ENCODE measurements at regions not wholly inside any gene's neighbourhood (a gene's known extent, or its start where the extent isn't known, plus 50 kb on each side); places are given as distances from the start of the nearest gene placed in this dataset.
"Not testable (repeated sequence)": the region's sequence is repeated elsewhere in the genome, so short reads cannot be mapped to it uniquely, and the experiment has no call there.

DNA sequence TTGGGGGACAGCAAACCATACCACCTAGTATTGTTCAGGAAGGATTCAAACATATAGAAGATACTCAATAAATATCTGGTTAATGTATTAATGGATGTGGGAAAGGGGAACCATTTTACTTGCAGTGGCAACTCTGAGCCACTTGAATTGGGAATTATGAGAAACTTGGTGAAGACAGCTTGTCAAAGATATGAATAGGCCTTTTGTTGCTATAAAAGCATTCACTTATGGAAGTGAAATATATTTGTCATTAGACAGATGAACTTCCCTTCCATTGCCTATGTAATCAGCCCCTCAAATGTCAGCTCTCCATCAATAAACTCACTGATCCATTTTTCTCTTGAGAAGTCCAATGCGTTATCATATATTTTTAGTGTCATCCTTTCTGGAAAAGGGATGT lies 56.1 kb downstream of the GPR85 start:
- no peak for FAIRE-seq

DNA sequence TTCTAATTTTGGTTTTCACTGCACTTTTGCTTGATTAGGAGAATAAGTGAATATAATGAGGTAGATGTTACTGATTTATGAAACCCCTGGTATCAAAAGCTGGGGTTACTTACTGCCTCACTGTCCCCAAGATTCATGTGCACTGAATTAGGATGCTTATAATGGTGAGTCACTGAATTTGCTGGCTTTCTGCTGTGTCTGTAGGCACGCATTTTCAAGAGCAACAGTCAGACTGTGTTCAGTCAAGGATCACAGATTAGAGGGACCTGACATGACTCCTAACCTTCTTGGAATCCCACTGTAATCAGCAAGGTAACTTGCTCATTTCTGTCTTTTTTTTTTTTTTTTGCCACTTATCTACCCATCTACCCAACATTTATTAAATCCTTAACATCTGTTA lies 59.7 kb downstream of the GPR85 start:
- no peak for FAIRE-seq

DNA sequence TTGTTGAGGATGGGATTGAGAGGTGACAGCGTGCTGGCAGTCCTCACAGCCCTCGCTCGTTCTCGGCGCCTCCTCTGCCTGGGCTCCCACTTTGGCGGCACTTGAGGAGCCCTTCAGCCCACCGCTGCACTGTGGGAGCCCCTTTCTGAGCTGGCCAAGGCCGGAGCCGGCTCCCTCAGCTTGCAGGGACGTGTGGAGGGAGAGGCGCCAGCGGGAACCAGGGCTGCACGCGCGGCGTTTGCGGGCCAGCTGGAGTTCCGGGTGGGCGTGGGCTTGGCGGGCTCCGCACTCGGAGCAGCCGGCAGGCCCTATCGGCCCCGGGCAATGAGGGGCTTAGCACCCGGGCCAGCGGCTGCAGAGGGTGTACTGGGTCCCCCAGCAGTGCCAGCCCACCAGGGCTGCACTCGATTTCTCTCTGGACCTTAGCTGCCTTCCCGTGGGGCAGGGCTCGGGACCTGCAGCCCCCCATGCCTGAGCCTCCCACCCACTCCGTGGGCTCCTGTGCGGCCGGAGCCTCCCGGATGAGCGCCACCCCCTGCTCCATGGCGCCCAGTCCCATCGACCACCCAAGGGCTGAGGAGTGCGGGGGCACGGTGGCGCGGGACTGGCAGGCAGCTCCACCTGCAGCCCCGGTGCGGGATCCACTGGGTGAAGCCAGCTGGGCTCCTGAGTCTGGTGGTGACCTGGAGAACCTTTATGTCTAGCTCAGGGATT lies 69.3 kb downstream of the GPR85 start:
- FAIRE-seq: not testable (repeated sequence)

DNA sequence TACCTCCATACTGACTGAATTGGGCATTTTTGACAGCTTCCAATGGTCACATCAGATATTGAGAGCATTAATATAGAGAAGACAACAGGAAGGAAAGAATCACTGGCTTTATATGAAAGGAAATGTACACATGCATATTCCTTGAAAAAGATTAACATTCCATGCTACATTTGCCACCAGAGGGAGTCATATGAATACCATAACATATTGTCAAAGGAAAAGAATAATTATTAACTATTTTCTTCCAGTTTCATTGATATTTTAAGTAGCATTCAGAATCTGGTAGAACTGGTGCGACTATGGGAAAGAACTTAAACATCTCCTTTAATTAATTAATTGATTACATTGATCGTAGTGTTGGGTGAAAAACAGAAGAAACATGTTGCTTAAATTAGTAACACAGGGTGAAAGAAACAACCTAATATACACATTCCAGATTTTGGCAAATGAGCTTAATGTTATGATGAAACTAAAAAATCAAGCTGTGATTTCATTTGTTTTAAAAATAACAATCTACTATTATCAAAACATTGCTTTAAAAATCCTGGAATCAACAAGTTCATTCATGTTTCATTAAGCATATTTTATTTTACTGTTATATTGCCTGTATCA lies 71.5 kb downstream of the GPR85 start:
- FAIRE-seq: peak; percentile 72

DNA sequence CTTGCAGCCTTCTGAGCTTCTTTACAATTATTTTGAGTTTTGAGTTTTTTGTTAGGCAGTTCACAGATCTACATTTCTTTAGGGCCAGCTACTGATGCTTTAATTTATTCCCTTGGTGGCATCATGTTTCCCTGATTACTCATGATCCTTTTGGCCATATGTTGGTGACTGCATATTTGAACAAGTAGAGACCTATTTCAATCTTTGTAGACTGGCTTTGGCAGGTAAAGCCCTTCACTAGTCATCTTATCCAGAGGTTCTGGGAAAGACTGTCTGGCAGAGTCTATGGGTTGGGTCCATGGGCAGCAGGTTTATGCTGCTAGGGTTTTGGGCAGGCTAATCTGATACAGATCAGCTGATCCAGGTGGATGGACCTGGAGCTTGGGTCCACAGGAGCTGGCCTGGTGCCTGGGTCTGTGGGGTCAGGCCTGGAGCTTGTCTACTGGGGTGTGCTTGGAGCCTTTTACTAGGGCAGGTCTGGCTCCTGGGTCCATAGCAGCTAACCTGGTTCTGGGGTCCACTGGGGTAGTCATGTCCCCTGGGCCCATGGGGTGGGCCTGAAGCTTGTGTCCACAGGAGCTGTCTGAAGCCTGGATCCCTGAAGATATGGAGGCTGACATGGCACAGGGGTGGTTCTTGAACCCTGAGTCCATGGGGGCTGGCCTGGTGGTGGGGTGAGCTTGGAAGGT lies 72.7 kb downstream of the GPR85 start:
- FAIRE-seq: no peak

DNA sequence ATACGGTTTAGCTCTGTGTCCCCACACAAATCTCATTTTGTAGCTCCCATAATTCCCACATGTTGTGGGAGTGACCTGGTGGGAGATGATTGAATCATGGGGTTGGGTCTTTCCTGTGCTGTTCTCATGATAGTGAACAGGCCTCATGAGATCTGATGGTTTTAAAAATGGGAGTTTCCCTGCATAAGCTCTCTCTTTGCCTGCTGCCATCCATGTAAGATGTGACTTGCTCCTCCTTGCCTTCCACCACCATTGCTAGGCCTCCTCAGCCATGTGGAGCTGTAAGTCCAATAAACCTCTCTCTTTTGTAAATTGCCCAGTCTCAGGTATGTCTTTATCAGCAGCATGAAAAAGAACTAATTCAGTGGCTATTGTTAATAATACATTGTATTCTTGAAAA lies 73.8 kb downstream of the GPR85 start:
- not testable (repeated sequence) for FAIRE-seq

DNA sequence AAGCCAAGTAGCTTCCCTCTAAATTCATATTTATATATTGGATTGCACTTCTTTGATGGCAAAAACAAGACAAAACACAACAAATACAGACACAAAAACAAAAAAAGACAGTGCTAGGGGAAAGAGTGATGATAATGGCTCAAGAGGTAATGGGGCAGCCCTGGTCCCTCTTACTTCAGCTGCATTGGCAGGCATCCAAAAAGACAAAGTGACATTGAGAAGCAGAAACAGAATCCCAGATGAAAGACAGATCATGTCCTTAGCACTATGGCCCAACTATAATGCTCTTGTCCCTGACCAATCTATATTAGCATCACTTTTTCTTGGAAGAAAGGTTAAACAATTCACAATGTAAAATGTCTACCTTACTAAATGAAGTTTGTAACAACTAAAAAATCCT lies 76.2 kb downstream of the GPR85 start:
- FAIRE-seq: no peak

DNA sequence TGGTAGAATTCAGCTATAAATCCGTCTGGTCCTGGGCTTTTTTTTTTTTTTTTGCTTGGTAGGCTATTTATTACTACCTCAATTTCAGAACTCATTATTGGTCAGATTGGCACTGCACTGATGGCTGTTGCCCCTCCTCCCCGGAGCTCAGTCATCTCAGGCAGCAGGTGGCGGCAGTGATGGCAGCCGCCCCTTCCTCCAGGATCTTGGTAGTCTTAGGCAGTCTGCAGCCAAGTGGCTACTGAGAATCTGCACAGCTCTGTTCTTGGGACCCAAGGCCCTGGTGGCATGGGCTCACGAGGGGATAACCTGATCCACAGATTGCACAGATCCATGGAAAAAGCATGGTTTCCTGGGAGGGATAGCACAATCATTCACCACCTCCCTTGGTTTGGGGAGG lies 77.9 kb downstream of the GPR85 start:
- FAIRE-seq: no peak

DNA sequence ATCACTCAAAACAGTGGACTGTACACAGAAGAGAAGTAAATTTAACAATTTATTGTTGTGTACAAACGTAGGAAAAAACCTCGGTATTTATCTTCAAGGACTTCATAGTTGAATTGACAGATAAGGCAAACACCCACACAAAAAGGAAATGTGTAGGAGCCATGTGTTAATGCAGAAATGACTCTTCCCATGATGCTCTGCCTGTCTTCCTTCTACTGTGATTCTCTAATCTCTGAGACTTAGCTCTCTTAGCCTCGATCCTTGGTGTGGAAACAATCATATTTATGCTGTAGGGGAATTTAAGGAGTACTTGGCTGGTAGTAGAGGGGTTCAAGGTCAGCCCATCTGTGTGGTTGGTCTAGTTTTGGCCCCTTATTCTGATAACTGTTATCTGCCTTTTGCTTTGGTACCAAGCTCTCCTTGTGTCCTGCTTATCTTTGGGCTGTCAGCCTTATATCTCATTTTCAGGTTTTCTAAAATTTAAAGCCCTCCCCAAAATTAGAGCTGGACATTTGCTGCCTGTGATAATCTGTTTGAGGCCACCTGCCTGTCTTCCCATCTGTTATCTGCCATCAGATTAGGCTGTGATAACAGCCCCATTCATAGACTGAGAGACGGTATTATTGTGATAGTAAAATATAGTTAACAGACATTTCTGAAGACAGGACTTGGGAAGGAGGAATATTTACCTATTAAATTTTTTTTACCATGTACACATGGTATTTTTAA lies 81.7 kb downstream of the GPR85 start:
- no peak for FAIRE-seq

DNA sequence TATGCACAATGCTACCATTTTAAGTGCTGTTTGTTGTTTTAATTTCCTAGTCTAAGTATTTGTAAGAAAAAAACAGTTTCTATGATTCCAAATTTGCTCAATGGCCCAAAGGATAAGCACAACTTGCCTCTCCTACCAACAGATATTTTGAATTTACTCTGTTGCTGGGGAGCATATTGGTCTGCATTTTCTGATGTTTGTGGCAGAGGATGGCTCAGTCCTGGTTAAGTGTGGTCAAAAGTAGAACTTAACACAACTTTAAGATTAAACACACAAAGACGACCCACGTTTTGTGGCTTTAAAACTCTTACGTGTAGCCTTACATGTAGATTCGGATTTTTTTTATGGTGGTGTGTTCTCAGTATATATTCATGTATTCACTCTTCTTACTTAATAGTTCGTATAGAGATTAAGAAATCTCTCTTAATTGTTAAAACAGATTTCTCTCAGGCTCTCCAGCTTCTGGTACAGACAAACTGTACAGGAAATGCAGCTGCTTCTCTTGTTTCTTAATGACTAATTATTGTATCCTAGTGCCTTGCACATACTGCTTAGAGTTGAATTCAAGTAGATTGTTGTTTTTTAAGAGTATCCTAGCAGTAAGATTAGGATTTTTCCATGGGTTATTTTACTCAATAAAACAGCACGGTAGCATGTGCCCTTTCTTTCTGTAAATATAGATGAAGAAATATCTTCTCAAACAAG lies 86.2 kb downstream of the GPR85 start:
- FAIRE-seq: no peak

DNA sequence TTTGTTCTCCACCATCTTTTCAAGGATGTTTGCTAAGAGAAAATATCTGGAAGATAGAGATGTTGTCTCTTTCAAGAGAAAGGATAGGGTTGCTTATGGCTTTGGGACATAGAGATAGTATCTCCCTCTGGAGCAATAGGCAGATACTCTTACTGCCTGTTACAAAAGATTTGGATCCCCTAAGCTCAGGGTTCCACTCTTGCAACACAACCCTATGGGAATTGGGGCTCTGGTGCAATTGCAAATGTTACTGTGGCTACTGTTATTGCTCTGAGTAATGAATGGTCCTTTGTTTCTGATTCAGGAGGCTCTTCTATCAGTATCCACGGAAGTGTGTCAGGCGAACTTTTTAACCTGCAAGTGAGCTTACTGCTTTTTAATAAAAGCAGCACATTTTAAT lies 88.8 kb downstream of the GPR85 start:
- FAIRE-seq: no peak

DNA sequence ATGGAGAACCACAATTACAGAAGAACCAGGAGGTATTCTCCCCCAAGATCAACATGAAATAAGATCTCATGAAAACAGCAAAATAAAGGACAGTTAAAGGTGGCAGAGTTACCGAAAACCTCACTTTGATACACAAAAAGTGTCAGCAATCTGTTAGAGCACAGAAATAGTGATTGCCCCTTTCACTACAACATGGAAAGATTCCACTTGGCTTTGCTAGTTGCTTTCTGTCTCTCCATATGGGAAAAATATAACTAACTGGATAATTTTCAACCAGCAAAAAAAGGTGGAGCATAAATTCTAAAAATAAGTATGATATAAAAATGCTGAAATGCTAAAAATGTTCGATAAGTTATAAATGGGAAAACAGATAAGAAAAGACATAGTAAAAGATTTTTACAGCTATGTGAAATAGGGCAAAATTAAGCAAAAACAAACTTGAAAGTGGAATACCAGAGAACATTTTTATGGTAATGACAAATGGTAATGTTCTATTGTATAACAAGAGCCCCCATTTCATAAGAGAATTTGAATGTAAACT lies 90.2 kb downstream of the GPR85 start:
- no peak for FAIRE-seq

DNA sequence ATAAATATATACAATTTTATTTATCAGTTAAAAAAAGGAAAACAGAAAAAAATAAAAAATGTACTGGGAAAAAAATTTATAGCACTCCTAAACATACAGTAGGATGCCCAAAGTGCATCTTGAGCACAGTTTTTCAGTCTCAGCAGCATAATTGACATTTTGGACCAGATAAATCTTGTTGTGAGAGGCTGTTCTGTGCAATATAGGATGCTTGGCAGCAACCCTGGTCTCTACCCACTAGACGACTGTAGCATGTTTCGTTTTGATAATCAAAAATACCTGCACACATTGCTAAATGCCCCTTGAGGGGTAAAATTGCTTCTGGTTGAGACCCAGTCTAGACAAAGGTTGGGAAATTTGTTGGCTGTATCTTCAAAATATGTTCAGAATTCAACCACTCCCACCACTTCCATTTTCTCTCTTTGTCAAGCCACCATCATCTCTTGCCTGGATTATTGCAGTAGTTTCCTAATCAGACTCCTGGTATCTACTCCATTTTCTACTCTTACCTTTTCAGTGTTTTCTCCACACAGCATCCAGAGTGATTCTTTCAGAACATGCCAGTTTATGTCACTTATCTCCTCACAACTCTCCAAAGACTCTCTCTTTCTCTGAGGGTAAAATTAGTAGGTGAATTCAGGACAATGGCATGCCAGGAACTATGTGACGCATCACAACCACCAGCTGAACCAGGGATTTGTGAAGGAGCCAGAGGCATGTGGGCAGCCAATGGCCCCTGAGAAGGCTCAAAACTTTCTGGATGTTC lies 91.4 kb downstream of the GPR85 start:
- FAIRE-seq: no peak

DNA sequence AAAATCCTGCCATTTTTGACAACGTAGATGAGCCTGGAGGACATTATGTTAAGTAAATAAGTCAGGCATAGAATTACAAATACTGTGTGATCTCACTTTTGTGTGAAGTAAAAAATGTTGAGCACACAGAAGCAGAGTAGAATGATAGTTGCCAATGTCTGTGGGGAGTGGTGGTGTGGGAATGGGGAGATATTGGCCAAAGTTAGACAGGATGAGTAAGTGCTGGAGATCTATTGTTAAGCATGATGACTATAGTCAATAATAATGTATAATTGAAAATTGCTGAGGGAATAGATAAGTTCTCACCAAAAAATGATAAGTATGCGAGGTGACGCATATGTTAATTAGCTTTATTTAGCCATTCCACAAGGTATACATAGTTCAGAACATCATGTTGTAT lies 92.0 kb downstream of the GPR85 start:
- FAIRE-seq: no peak

DNA sequence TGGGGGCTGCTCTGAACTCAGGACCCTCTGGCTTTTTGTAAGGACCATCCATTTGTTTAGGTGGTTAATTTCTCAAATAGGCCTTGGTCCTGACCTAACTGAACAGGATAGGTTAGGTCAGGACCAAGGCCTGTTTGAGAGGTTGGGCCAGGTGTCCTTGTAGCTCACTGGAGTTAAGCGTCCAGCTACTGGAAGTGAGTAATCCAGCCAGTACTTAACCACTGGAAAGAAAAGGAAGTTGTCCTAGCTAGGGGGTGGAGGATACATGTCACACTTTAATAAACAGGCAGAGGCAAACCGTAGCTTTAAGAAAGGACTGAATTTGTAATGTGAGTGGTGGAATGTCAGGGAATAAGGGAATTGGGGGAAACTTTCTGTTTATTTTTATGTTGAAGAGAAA lies 96.0 kb downstream of the GPR85 start:
- no peak for FAIRE-seq

DNA sequence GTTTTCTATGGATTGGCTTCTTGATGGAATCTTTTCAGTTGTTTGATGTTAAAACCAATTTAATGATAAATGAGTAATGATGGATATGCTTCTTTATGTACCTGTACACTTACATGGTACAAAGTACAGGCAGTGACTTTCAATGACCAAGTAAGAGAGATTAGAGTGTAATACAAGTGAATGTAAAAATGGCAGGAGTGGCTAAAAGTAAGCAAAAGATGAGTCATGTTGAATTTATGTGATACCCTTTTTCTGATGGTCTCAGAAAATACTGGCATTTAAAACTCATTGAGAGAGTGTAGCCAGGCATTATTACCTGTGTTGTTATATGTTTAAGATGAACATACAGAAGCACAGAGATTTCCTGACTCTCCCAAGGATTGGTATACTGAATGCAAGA lies 97.1 kb downstream of the GPR85 start:
- FAIRE-seq: no peak

DNA sequence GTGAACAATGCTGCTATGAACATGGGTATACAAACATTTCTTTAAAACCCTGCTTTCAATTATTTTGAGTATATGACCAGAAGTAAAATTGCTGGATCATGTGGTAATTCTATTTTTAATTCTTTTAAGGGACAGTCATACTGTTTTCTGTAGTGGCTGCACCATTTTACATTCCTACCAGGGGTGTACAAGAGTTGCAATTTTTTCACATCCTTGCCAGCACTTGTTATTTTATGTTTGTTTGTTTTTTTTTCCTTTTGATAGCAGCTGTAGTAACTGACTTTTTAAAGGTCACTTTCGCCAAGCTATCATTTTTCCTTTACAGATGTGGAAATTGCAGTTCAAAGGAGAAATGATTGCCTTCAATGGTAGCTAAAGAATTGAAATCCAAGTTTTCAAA lies 99.5 kb downstream of the GPR85 start:
- FAIRE-seq: no peak

DNA sequence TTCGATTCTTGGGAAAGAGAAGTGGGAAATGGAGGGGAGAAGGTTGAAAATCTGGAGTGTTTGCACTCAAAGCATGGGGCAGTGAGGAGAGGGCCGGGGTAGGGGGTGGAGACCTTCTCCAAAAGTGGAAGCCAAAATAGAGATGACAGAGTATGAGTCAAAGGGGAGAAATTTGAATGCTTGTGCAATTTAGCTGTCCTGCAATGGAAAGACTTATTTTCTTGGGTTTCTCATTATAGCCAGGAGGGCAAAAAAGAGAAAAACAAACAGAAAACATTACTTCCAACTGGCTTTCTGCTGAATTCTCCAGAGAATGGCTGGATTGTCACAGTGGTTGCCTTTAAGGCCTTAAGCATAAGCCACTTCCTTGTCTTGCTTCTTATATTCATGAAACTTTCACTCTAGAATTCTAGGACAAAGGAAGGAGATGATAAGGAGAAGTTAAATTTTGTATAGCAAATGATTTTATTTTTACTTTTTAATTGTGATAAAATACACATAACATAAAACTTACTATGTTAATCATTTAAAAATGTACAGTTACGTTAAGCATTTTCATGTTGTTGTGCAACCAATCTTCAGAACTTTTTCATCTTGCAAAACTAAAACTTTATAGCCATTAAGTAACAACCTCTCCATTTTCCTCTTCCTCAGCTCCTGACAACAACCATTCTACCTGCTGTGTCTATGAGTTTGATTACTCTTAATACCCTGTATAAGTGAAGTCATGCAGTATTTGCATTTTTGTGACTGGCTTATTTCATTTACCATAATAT lies 100.2 kb downstream of the GPR85 start:
- no peak for FAIRE-seq

DNA sequence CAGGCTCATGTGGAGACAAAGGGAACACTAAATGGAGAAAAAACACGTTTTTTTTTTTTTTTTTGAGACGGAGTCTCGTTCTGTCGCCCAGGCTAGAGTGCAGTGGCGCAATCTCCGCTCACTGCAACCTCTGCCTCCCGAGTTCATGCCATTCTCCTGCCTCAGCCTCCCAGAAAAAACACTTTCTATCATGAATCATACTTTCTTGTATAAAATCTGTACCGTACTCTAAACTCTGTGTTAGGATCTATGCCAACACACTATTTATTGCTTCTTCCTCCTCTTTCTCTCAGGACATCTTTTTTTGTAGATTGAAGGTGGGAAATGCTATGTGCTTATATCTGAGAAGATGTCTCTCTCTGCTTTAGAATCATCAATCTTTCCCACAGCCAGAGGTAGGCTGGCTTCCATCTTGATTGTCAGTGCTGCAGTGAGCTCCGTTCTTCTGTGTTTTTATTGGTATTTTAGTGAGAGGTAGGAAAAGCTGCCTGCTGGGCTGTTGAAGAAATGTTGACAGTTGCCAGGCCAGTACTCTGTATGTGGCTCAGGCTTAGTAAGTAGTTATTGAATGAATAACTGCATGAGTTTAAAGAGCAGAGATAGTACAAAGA lies 101.1 kb downstream of the GPR85 start:
- no peak for FAIRE-seq

DNA sequence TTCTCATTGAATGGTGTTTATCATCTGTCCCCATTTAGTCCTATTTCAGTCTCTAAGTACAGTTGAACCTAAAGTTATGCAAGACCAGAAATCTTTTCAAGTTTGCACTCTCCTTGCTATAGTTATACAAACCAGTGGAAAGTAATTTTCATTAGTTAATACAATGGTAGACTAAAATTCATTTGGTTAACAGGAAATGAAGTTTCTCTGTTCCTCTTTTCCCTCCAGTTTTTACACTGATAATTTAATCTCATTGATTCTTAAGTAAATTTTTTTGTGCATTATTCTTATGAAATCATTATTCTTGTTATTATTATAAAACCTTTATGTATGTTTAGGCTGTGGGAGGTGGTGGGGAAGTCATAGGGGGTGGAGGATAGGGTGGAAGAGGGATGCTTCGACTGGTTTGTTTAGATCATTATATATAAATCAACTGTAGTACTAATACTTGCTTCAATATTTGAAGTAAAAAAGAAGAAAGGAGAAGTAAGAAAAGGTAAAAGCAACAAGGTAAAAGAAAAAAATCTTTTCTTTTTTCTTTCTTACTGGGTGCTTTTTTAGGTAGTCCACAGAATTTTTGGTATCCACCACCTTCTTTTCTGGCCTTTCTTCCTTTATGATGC lies 104.1 kb downstream of the GPR85 start:
- FAIRE-seq: no peak

Data from G401.6 (cell line).